Upper lobe of right lung (tissue), 1 donor: ENCODE measurements at regions not wholly inside any gene's neighbourhood (a gene's known extent, or its start where the extent isn't known, plus 50 kb on each side); places are given as distances from the start of the nearest gene placed in this dataset.

Source experiments
- ATAC-seq: fragments of 200-7000 bp; cut with Tn5 transposase; one replicate; pipeline ENCODE4 v1.9.1; 2020; ENCODE audit warnings: mild to moderate bottlenecking, moderate library complexity
- DNase-seq: peaks from one replicate; pipeline ENCODE4 v3.0.0-alpha.2; 2020
- H3K27ac ChIP-seq: fragments of 200-600 bp; one replicate; pipeline ENCODE4 v1.8.0; 2022
- H3K27me3 ChIP-seq: fragments of 200-600 bp; one replicate; pipeline ENCODE4 v1.8.0; 2022; ENCODE audit warnings: mild to moderate bottlenecking
- H3K36me3 ChIP-seq: fragments of 200-600 bp; one replicate; pipeline ENCODE4 v1.8.0; 2022
- H3K4me1 ChIP-seq: fragments of 200-600 bp; one replicate; pipeline ENCODE4 v1.8.0; 2022
- H3K4me3 ChIP-seq: fragments of 200-600 bp; one replicate; pipeline ENCODE4 v1.8.0; 2022; ENCODE audit warnings: mild to moderate bottlenecking
- H3K9me3 ChIP-seq: fragments of 200-600 bp; one replicate; pipeline ENCODE4 v1.8.0; 2022
- CTCF ChIP-seq: fragments of 200-600 bp; IDR thresholded peaks from one replicate; pipeline ENCODE4 v1.8.0; 2022; ENCODE audit warnings: antibody characterized with exemption
- intact Hi-C: fragments of 100-400 bp; cut with DNase I; formaldehyde crosslinking; loops from one replicate; pipeline ENCODE4 v1.11.0; 2022
- donor health status: DM: no; HTN: yes; CAD: no; lungs with severe emphysema.

GRCh38 chr1:216881695-216882094 is 158.5 kb upstream of the ESRRG start:
- no peak for TF ChIP-seq CTCF
- intact Hi-C loops: no loop called here

GRCh38 chr1:216866714-216867113 is 143.5 kb upstream of the ESRRG start:
- H3K4me3 ChIP-seq: no peak overlapping the region
- TF ChIP-seq CTCF: no peak
- H3K27ac ChIP-seq: no peak overlapping the region
- no peaks in the 10 kb centered on the region for H3K9me3 ChIP-seq
- no peaks in the 10 kb centered on the region for H3K4me1 ChIP-seq
- no peaks in the 10 kb centered on the region for H3K27me3 ChIP-seq
- DNase-seq (no peak), ATAC-seq (no peak)
- intact Hi-C loops: no loop called here
- no peaks in the 10 kb centered on the region for H3K36me3 ChIP-seq

More at GRCh38 chr1:216881695-216882094, 158.5 kb upstream of the ESRRG start:
- Histone ChIP-seq H3K27me3 (no peaks in the 10 kb centered on the region), H3K4me1 (no peaks in the 10 kb centered on the region), H3K36me3 (no peaks in the 10 kb centered on the region), H3K9me3 (no peaks in the 10 kb centered on the region), H3K4me3 (no peak overlapping the region), H3K27ac (no peak overlapping the region)
- DNase-seq (no peak), ATAC-seq (no peak)

GRCh38 chr1:216855810-216856209 is 132.6 kb upstream of the ESRRG start:
- intact Hi-C loops: no loop called here
- TF ChIP-seq CTCF: no peak
- Histone ChIP-seq H3K9me3 (no peaks in the 10 kb centered on the region), H3K36me3 (no peaks in the 10 kb centered on the region), H3K4me1 (no peaks in the 10 kb centered on the region), H3K27ac (no peak overlapping the region), H3K4me3 (no peak overlapping the region), H3K27me3 (no peaks in the 10 kb centered on the region)
- DNase-seq (no peak), ATAC-seq (no peak)

GRCh38 chr1:216854836-216855484 is 131.7 kb upstream of the ESRRG start:
- ATAC-seq: no peak
- Histone ChIP-seq H3K36me3 (no peaks in the 10 kb centered on the region), H3K27ac (no peak overlapping the region), H3K9me3 (no peaks in the 10 kb centered on the region), H3K4me1 (no peaks in the 10 kb centered on the region), H3K4me3 (no peak overlapping the region), H3K27me3 (no peaks in the 10 kb centered on the region)
- no peak for DNase-seq
- intact Hi-C loops: no loop called here
- no peak for TF ChIP-seq CTCF

GRCh38 chr1:216851073-216851472 is 127.8 kb upstream of the ESRRG start:
- no peak for TF ChIP-seq CTCF
- Histone ChIP-seq H3K9me3 (no peaks in the 10 kb centered on the region), H3K27ac (no peak overlapping the region), H3K4me3 (no peak overlapping the region), H3K4me1 (no peaks in the 10 kb centered on the region), H3K27me3 (no peaks in the 10 kb centered on the region), H3K36me3 (no peaks in the 10 kb centered on the region)
- no peak for ATAC-seq
- intact Hi-C loops: no loop called here
- DNase-seq: no peak

DNA sequence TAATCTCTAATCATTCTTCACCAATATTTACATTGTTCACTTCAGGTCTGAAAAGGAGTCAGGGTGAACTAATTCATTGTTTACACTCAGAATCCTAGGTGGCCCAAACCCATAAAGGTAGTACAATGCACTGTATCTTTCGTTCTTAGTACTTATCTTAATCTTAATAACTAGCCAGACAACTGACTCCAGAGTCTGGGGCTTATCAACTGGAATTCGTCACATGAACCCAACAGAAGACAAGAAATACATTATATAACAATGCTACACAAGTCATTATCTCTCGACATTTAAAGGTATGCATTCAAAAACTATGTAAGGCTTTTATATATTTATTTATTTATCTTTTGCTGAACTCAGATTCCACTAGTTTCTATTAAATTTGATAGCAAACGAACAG is 125.9 kb upstream of the ESRRG start:
- Histone ChIP-seq H3K27me3 (no peaks in the 10 kb centered on the region), H3K36me3 (no peaks in the 10 kb centered on the region), H3K4me1 (no peaks in the 10 kb centered on the region), H3K27ac (no peak overlapping the region), H3K9me3 (no peaks in the 10 kb centered on the region), H3K4me3 (no peak overlapping the region)
- no peak for DNase-seq
- intact Hi-C loops: no loop called here
- ATAC-seq: no peak
- no peak for TF ChIP-seq CTCF
